Adrenal gland (tissue), 5 donors: ENCODE measurements at regions not wholly inside any gene's neighbourhood (a gene's known extent, or its start where the extent isn't known, plus 50 kb on each side); places are given as distances from the start of the nearest gene placed in this dataset.

Experiments
- POLR2A ChIP-seq, 2 donors: fragments of 450-650 bp; IDR thresholded peaks; one replicate each; pipeline ENCODE4 v1.6.1; 2017; ENCODE audit warnings: antibody characterized with exemption in 2 of 2, mild to moderate bottlenecking in 2 of 2, moderate library complexity in 1 of 2
- TF ChIP-seq, protein P1 (sequence below), 6 experiments: fragments of 450-650 bp in 4 of 6; fragments of 200-600 bp in 2 of 6; sonication (generic) in 1 of 6; IDR thresholded peaks; 1 replicate in 5 of 6; 2 replicates in 1 of 6; pipeline versions ENCODE4 v1.5.1 to v1.8.0; 2016 to 2021; ENCODE audit warnings: antibody characterized with exemption in 6 of 6, mild to moderate bottlenecking in 2 of 6, moderate library complexity in 1 of 6
- donor health status: DM: no; HTN: no; CAD: no.

DNA sequence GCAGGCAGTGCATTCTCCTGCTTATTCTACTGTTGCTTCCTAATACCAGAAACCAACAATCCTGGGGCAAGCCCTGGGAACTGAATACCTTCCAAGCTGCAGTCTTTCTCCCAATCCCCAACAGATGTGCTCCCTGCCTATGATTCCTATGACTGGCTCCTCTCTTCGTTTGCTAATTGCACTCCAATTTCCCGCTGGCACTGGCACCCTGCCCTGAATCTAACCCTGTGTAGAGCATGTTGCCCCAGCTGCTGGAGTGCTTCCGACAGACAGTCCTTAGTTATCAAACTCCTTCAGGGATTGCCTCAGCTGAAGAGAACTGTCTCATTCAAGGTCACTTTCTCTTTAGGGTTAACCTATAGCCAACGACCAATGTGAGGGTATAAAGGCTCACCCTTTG is 214.1 kb downstream of the NECTIN3 start:
- TF ChIP-seq, protein P1, sequence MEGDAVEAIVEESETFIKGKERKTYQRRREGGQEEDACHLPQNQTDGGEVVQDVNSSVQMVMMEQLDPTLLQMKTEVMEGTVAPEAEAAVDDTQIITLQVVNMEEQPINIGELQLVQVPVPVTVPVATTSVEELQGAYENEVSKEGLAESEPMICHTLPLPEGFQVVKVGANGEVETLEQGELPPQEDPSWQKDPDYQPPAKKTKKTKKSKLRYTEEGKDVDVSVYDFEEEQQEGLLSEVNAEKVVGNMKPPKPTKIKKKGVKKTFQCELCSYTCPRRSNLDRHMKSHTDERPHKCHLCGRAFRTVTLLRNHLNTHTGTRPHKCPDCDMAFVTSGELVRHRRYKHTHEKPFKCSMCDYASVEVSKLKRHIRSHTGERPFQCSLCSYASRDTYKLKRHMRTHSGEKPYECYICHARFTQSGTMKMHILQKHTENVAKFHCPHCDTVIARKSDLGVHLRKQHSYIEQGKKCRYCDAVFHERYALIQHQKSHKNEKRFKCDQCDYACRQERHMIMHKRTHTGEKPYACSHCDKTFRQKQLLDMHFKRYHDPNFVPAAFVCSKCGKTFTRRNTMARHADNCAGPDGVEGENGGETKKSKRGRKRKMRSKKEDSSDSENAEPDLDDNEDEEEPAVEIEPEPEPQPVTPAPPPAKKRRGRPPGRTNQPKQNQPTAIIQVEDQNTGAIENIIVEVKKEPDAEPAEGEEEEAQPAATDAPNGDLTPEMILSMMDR (IDR thresholded peaks at IDR 0.05), result no peak
- TF ChIP-seq POLR2A (IDR thresholded peaks at IDR 0.05), result no peak
